HEK293T (cell line): ENCODE measurements at regions not wholly inside any gene's neighbourhood (a gene's known extent, or its start where the extent isn't known, plus 50 kb on each side); places are given as distances from the start of the nearest gene placed in this dataset.

Source experiments
- BHLHE40 ChIP-seq: fragments of 450-650 bp; IDR thresholded peaks from 2 replicates; pipeline ENCODE4 v1.6.1; 2016; ENCODE audit warnings: mild to moderate bottlenecking, moderate library complexity, borderline replicate concordance
- ELF4 ChIP-seq: fragments of 450-650 bp; IDR thresholded peaks from 2 replicates; pipeline ENCODE4 v1.6.1; 2017; ENCODE audit warnings: antibody characterized with exemption
- FOXA1 ChIP-seq: fragments of 450-650 bp; IDR thresholded peaks from 2 replicates; pipeline ENCODE4 v1.6.1; 2016; ENCODE audit warnings: mild to moderate bottlenecking
- FOXM1 ChIP-seq: fragments of 450-650 bp; IDR thresholded peaks from 2 replicates; pipeline ENCODE4 v1.6.1; 2017; ENCODE audit warnings: mild to moderate bottlenecking, borderline replicate concordance
- L3MBTL2 ChIP-seq: fragments of 450-650 bp; conservative IDR thresholded peaks from 2 replicates; pipeline ENCODE4 v1.6.1; 2016; ENCODE audit warnings: mild to moderate bottlenecking
- TARDBP ChIP-seq: fragments of 450-650 bp; IDR thresholded peaks from 2 replicates; pipeline ENCODE4 v1.6.1; 2016
- TF ChIP-seq, protein P1 (sequence below): fragments of 450-650 bp; IDR thresholded peaks from 2 replicates; pipeline ENCODE4 v1.6.1; 2016

GRCh38 chr5:130992621-130993020 is 172.4 kb downstream of the HINT1 start:
- TF ChIP-seq L3MBTL2 = no peak
- TF ChIP-seq FOXA1 = no peak
- no peak for TF ChIP-seq TARDBP
- no peak for TF ChIP-seq ELF4
- TF ChIP-seq, protein P1, sequence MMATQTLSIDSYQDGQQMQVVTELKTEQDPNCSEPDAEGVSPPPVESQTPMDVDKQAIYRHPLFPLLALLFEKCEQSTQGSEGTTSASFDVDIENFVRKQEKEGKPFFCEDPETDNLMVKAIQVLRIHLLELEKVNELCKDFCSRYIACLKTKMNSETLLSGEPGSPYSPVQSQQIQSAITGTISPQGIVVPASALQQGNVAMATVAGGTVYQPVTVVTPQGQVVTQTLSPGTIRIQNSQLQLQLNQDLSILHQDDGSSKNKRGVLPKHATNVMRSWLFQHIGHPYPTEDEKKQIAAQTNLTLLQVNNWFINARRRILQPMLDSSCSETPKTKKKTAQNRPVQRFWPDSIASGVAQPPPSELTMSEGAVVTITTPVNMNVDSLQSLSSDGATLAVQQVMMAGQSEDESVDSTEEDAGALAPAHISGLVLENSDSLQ = no peak
- no peak for TF ChIP-seq FOXM1
- no peak for TF ChIP-seq BHLHE40
